IMR-90 (cell line): ENCODE measurements at regions not wholly inside any gene's neighbourhood (a gene's known extent, or its start where the extent isn't known, plus 50 kb on each side); places are given as distances from the start of the nearest gene placed in this dataset.

Source experiments
- ATAC-seq: fragments of 200-7000 bp; cut with Tn5 transposase; 2 replicates; pipeline ENCODE4 v1.9.1; 2020; ENCODE audit warnings: low read depth, mild to moderate bottlenecking, moderate library complexity
- BruUV-seq: library from RNA; stranded (reverse); fragments of 400-500 nt; replicated peaks from 2 replicates; lab custom pipeline; 2021; lab: Mats Ljungman, UMichigan
- CTCF ChIA-PET: fragments of 300-600 bp; formaldehyde crosslinking; extraction: SDS; loops from one replicate; lab custom pipeline; 2021; ENCODE audit warnings: antibody characterized with exemption; lab: Yijun Ruan, JAX
- POLR2A ChIA-PET: fragments of 300-600 bp; sonication (Branson Sonifier 250); formaldehyde crosslinking; loops from one replicate; lab custom pipeline; 2022; ENCODE audit warnings: antibody characterized with exemption; ENCODE audit not compliant: unreplicated experiment; lab: Charles Lee
- DNase-seq: peaks from one replicate; pipeline ENCODE4 v3.0.0; 2013
- H2AFZ ChIP-seq: replicated peaks from 2 replicates; pipeline ENCODE3; 2013; ENCODE audit warnings: low read length, mild to moderate bottlenecking; ENCODE audit not compliant: poor library complexity
- H2AK5ac ChIP-seq: 2 replicates; pipeline ENCODE4 v1.6.1; 2013; ENCODE audit warnings: low read depth, low read length, inconsistent platforms
- H2AK9ac ChIP-seq: replicated peaks from 2 replicates; pipeline ENCODE3; 2013; ENCODE audit warnings: mild to moderate bottlenecking, low read depth, low read length, moderate library complexity; ENCODE audit not compliant: poor library complexity
- H2BK120ac ChIP-seq: 2 replicates; pipeline ENCODE4 v1.6.1; 2013; ENCODE audit warnings: low read depth, low read length, inconsistent platforms
- H2BK15ac ChIP-seq: 3 replicates; pipeline ENCODE4 v1.6.1; 2013; ENCODE audit warnings: low read depth, low read length, inconsistent platforms
- H2BK20ac ChIP-seq: 2 replicates; pipeline ENCODE4 v1.6.1; 2013; ENCODE audit warnings: low read depth, mild to moderate bottlenecking, inconsistent platforms, low read length, moderate library complexity
- H2BK5ac ChIP-seq: 2 replicates; pipeline ENCODE4 v1.6.1; 2013; ENCODE audit warnings: mild to moderate bottlenecking, low read depth, low read length, inconsistent platforms; ENCODE audit not compliant: poor library complexity, severe bottlenecking
- H3K14ac ChIP-seq: replicated peaks from 2 replicates; pipeline ENCODE4 v1.6.1; 2013; ENCODE audit warnings: low read depth, low read length, inconsistent platforms
- H3K18ac ChIP-seq: 2 replicates; pipeline ENCODE4 v1.6.1; 2013; ENCODE audit warnings: low read depth, low read length, control low read depth
- H3K23ac ChIP-seq: 2 replicates; pipeline ENCODE4 v1.6.1; 2013; ENCODE audit warnings: low read depth, low read length, inconsistent platforms
- H3K27ac ChIP-seq: 2 replicates; pipeline ENCODE4 v1.5.1; 2013; ENCODE audit warnings: mild to moderate bottlenecking, control low read depth, low read length; ENCODE audit not compliant: insufficient read depth
- H3K27me3 ChIP-seq: 2 replicates; pipeline ENCODE4 v1.6.1; 2013; ENCODE audit warnings: low read length; ENCODE audit not compliant: control insufficient read depth, insufficient read depth
- H3K36me3 ChIP-seq: 2 replicates; pipeline ENCODE4 v1.6.1; 2013; ENCODE audit warnings: low read length, mixed read lengths; ENCODE audit not compliant: control insufficient read depth, insufficient read depth
- H3K4ac ChIP-seq: 2 replicates; pipeline ENCODE4 v1.6.1; 2013; ENCODE audit warnings: low read depth, low read length, inconsistent platforms
- H3K4me1 ChIP-seq: 2 replicates; pipeline ENCODE4 v1.6.1; 2013; ENCODE audit warnings: low read length, mixed read lengths; ENCODE audit not compliant: control insufficient read depth, insufficient read depth
- H3K4me2 ChIP-seq: 2 replicates; pipeline ENCODE4 v1.6.1; 2013; ENCODE audit warnings: low read depth, mild to moderate bottlenecking, control low read depth, low read length, moderate library complexity
- H3K4me3 ChIP-seq: 2 replicates; pipeline ENCODE4 v1.5.1; 2013; ENCODE audit warnings: low read depth, mild to moderate bottlenecking, control low read depth, low read length, moderate library complexity; ENCODE audit not compliant: insufficient read depth
- H3K56ac ChIP-seq: 2 replicates; pipeline ENCODE4 v1.6.1; 2013; ENCODE audit warnings: low read length, inconsistent platforms; ENCODE audit not compliant: insufficient read depth; ENCODE audit errors: extremely low read depth
- H3K79me1 ChIP-seq, 2 experiments: 2 replicates each; pipeline ENCODE4 v1.6.1; 2013; ENCODE audit warnings: low read length in 2 of 2, inconsistent platforms in 1 of 2, low read depth in 1 of 2
- H3K9ac ChIP-seq: 2 replicates; pipeline ENCODE4 v1.6.1; 2013; ENCODE audit warnings: low read depth, low read length, control low read depth
- H3K9me1 ChIP-seq: 2 replicates; pipeline ENCODE4 v1.6.1; 2013; ENCODE audit warnings: low read length, inconsistent platforms; ENCODE audit not compliant: insufficient read depth
- H3K9me3 ChIP-seq: 2 replicates; pipeline ENCODE4 v1.6.1; 2013; ENCODE audit warnings: low read length; ENCODE audit not compliant: control insufficient read depth, insufficient read depth
- H4K20me1 ChIP-seq: 2 replicates; pipeline ENCODE4 v1.6.1; 2013; ENCODE audit warnings: low read length, inconsistent platforms; ENCODE audit not compliant: insufficient read depth
- H4K5ac ChIP-seq: 2 replicates; pipeline ENCODE4 v1.6.1; 2013; ENCODE audit warnings: mild to moderate bottlenecking, low read depth, low read length, control low read depth
- H4K8ac ChIP-seq, 2 experiments: 2 replicates each; pipeline ENCODE4 v1.6.1; 2013; ENCODE audit warnings: low read depth in 2 of 2, low read length in 2 of 2, control low read depth in 1 of 2, inconsistent platforms in 1 of 2
- H4K91ac ChIP-seq: 2 replicates; pipeline ENCODE4 v1.6.1; 2013; ENCODE audit warnings: low read depth, low read length, inconsistent platforms; ENCODE audit not compliant: insufficient read depth
- POLR2A ChIP-seq: IDR thresholded peaks from 2 replicates; pipeline ENCODE4 v1.6.1; 2012; ENCODE audit warnings: mild to moderate bottlenecking, low read depth, low read length
- WGBS, 2 experiments: methylation state at CpG; one replicate each; pipeline versions ENCODE4 v1.1.5 to v1.1.7; 2013; ENCODE audit warnings: missing lambda C conversion rate in 2 of 2; ENCODE audit not compliant: insufficient read length in 1 of 2; ENCODE audit errors: extremely low coverage in 2 of 2; 5-methylcytosine and 5-hydroxymethylcytosine counted together
- dilution Hi-C: fragments of 300-500 bp; cut with HindIII; formaldehyde crosslinking; loops from one replicate; pipeline ENCODE4 v1.14.3; 2018; ENCODE audit warnings: low sequenced_read_pairs; ENCODE audit not compliant: unreplicated experiment
- in situ Hi-C: fragments of 300-500 bp; cut with MboI; formaldehyde crosslinking; loops from 3 replicates; pipeline ENCODE4 v1.14.3; 2019; ENCODE audit warnings: low sequenced_read_pairs, inconsistent platforms, mixed read lengths
- intact Hi-C: fragments of 100-400 bp; cut with micrococcal nuclease; formaldehyde crosslinking; loops from 2 replicates; pipeline ENCODE4 v1.10.0; 2022
- TF ChIP-seq, protein P1 (sequence below): fragments of 150-350 bp; IDR thresholded peaks from 2 replicates; pipeline ENCODE4 v1.6.1; 2016; ENCODE audit warnings: low read depth, mild to moderate bottlenecking, low read length, moderate library complexity, borderline replicate concordance

GRCh38 chr2:72013726-72014125 is 133.9 kb downstream of the CYP26B1 start:
- in situ Hi-C loops = no loop called here
- Histone ChIP-seq H3K9me3 (no peaks in the 10 kb centered on the region), H2AK9ac (no peak overlapping the region)

More at GRCh38 chr2:72013726-72014125, 133.9 kb downstream of the CYP26B1 start:
- Histone ChIP-seq H3K79me1 (no peaks in the 10 kb centered on the region), H3K27me3 (peaks cover 6% of the 10 kb centered on the region), H2BK120ac (no peak overlapping the region), H2AFZ (no peak overlapping the region), H3K9ac (no peak overlapping the region), H4K5ac (no peak overlapping the region), H3K56ac (no peak overlapping the region), H3K4ac (no peak overlapping the region), H2BK5ac (no peak overlapping the region), H3K4me1 (no peaks in the 10 kb centered on the region), H4K8ac (no peak overlapping the region), H3K23ac (no peak overlapping the region), H3K36me3 (no peaks in the 10 kb centered on the region), H3K4me3 (no peak overlapping the region), H3K18ac (no peak overlapping the region), H4K91ac (no peak overlapping the region), H3K9me1 (no peaks in the 10 kb centered on the region), H3K4me2 (no peak overlapping the region), H3K14ac (no peak overlapping the region), H3K27ac (no peak overlapping the region), H2BK20ac (no peak overlapping the region), H4K20me1 (no peaks in the 10 kb centered on the region), H2BK15ac (no peak overlapping the region), H2AK5ac (no peak overlapping the region)
- no peak for TF ChIP-seq POLR2A
- TF ChIP-seq, protein P1, sequence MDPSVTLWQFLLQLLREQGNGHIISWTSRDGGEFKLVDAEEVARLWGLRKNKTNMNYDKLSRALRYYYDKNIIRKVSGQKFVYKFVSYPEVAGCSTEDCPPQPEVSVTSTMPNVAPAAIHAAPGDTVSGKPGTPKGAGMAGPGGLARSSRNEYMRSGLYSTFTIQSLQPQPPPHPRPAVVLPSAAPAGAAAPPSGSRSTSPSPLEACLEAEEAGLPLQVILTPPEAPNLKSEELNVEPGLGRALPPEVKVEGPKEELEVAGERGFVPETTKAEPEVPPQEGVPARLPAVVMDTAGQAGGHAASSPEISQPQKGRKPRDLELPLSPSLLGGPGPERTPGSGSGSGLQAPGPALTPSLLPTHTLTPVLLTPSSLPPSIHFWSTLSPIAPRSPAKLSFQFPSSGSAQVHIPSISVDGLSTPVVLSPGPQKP = no peak
- DNase-seq (no peak), ATAC-seq (no peak)
- dilution Hi-C loops (no loop called here), intact Hi-C loops (no loop called here)
- BruUV-seq = no TSS peak
- POLR2A ChIA-PET = no interaction called here
- CTCF ChIA-PET = no interaction called here
- no CpG with 5 or more reads among the region's 6 CpGs for WGBS, 2 experiments
